ENCODE measurements at regions not wholly inside any gene's neighbourhood (a gene's known extent, or its start where the extent isn't known, plus 50 kb on each side); places are given as distances from the start of the nearest gene placed in this dataset.

DNA sequence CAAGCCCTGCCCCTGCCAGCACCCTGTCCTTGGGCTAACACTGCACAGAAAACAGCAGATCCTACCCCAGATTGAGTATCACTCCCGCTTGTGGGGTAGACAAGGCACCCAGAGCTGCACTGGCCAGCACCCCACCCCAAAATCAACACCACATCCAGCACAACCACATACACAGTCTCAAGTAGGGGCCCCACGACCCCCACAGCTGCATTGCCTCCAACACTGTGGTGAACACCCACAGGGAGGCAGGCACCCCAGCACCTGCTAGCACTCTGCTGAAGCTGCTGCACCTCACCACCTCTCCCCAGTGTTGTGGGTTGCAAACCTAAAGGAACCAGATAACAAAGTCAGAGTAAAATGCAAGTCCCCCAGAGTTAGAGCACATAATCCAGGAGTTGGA lies 589.9 kb downstream of the PCDH19 start:
- WGBS, 4 donors: 0 to 65% (median 36%) methylated on average over 1 to 2 of the region's 2 CpGs
- no peaks in the 10 kb centered on the region for H3K27me3 ChIP-seq
- ATAC-seq (no peak), DNase-seq (no peak)
- no peaks in the 10 kb centered on the region for H3K4me1 ChIP-seq
- no peak overlapping the region for H3K27ac ChIP-seq
- TF ChIP-seq, protein P1, sequence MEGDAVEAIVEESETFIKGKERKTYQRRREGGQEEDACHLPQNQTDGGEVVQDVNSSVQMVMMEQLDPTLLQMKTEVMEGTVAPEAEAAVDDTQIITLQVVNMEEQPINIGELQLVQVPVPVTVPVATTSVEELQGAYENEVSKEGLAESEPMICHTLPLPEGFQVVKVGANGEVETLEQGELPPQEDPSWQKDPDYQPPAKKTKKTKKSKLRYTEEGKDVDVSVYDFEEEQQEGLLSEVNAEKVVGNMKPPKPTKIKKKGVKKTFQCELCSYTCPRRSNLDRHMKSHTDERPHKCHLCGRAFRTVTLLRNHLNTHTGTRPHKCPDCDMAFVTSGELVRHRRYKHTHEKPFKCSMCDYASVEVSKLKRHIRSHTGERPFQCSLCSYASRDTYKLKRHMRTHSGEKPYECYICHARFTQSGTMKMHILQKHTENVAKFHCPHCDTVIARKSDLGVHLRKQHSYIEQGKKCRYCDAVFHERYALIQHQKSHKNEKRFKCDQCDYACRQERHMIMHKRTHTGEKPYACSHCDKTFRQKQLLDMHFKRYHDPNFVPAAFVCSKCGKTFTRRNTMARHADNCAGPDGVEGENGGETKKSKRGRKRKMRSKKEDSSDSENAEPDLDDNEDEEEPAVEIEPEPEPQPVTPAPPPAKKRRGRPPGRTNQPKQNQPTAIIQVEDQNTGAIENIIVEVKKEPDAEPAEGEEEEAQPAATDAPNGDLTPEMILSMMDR (IDR thresholded peaks at IDR 0.05): no peak
- TF ChIP-seq POLR2A (IDR thresholded peaks at IDR 0.05): no peak
- intact Hi-C loops (cut with DNase I): no loop called here
- no peak overlapping the region for H3K4me3 ChIP-seq
- H3K36me3 ChIP-seq: no peaks in the 10 kb centered on the region
- H3K9me3 ChIP-seq: peaks cover 0 to 8% (median 0%) of the 10 kb centered on the region in 12 donors

DNA sequence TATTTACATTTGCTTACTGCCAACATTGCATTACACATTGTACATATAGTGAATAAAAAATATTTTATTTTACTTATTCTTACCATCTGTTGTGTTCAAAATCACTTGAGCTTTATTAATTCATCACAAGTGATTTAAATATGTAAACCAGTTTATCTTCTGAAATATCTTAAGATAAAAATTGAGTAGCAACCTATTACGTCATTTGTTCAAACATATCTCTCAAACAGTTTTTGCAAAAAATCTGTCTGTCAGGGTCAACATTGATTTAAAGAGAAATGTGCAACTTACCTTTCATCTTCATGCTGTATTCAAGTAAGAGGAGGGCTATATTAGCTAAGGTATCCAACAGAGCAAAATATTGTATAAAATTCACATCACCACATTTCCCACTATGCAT lies 610.1 kb downstream of the PCDH19 start:
- no peaks in the 10 kb centered on the region for H3K27me3 ChIP-seq
- peaks cover 0 to 17% (median 0%) of the 10 kb centered on the region in 12 donors for H3K9me3 ChIP-seq
- H3K4me1 ChIP-seq: no peaks in the 10 kb centered on the region
- no peak for ATAC-seq
- no peak overlapping the region for H3K27ac ChIP-seq
- DNase-seq: no peak
- intact Hi-C loops (cut with DNase I): no loop called here
- H3K4me3 ChIP-seq: no peak overlapping the region
- no peak for TF ChIP-seq POLR2A (IDR thresholded peaks at IDR 0.05)
- TF ChIP-seq, protein P1 (IDR thresholded peaks at IDR 0.05): no peak
- WGBS, 4 donors: 71 to 84% (median 78%) methylated on average over 1 of the region's 1 CpG
- no peaks in the 10 kb centered on the region for H3K36me3 ChIP-seq

DNA sequence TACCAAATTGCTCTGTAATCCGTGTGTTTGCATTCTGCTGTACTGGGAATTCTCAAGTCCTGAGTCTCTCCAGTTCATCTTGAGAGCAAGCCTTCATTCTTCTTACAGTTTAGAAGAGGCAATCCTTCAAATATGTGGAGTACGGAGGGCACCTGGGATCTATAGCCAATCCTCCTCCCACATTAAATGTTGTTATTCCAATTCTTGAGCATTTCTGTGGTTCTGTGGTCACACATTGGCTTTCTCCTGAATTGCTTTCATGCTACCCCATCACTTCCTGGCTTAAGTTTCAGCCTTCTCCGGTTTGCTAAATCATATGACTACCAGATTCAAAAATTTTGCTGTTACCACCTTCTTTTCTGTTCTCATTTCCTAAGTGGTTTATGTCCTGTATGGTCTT lies 611.1 kb downstream of the PCDH19 start:
- Histone ChIP-seq H3K4me3 (no peak overlapping the region), H3K36me3 (no peaks in the 10 kb centered on the region), H3K27me3 (no peaks in the 10 kb centered on the region), H3K27ac (no peak overlapping the region), H3K4me1 (no peaks in the 10 kb centered on the region), H3K9me3 (peaks cover 0 to 21% (median 0%) of the 10 kb centered on the region in 12 donors)
- no peak for ATAC-seq
- 42 to 48% (median 44%) methylated on average over 3 of the region's 3 CpGs for WGBS, 4 donors
- intact Hi-C loops (cut with DNase I): no loop called here
- DNase-seq: no peak
- TF ChIP-seq, protein P1 (IDR thresholded peaks at IDR 0.05): no peak
- no peak for TF ChIP-seq POLR2A (IDR thresholded peaks at IDR 0.05)

DNA sequence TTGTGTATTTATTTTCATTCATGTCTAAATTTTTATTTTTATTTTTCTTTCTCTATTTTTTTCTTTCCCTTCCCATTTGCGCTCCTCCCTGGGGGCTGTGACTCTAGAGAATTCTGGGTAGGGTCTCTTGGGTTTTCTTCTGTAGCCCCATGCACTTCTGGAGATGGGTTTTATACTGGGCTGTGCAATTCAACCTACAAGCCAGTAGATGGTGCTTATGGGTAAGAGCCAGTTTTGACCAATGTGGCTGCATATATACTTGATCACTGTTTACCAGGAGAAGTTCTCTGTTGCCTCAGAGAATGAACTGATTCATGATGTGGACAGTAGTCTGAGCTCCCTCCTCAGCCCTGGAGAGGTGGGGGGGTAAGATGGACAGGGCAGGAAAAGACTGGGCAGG lies 614.6 kb downstream of the PCDH19 start:
- Histone ChIP-seq H3K27ac (no peak overlapping the region), H3K27me3 (no peaks in the 10 kb centered on the region), H3K9me3 (peaks cover 0 to 25% (median 0%) of the 10 kb centered on the region in 12 donors), H3K4me3 (no peak overlapping the region), H3K36me3 (no peaks in the 10 kb centered on the region), H3K4me1 (no peaks in the 10 kb centered on the region)
- TF ChIP-seq POLR2A (IDR thresholded peaks at IDR 0.05): no peak
- TF ChIP-seq, protein P1 (IDR thresholded peaks at IDR 0.05): no peak
- ATAC-seq (no peak), DNase-seq (no peak)
- intact Hi-C loops (cut with DNase I): no loop called here
- WGBS, 4 donors: 56 to 94% (median 63%) methylated on average over 1 of the region's 1 CpG
